H1 (cell line): ENCODE measurements at regions not wholly inside any gene's neighbourhood (a gene's known extent, or its start where the extent isn't known, plus 50 kb on each side); places are given as distances from the start of the nearest gene placed in this dataset.

Experiments
- TF ChIP-seq, protein P1 (sequence below): fragments of 300-600 bp; sonication (generic); IDR thresholded peaks from 2 replicates; pipeline ENCODE4 v1.7.1; 2012; ENCODE audit warnings: low read length, moderate library complexity, mild to moderate bottlenecking, inconsistent platforms; ENCODE audit not compliant: insufficient replicate concordance

DNA sequence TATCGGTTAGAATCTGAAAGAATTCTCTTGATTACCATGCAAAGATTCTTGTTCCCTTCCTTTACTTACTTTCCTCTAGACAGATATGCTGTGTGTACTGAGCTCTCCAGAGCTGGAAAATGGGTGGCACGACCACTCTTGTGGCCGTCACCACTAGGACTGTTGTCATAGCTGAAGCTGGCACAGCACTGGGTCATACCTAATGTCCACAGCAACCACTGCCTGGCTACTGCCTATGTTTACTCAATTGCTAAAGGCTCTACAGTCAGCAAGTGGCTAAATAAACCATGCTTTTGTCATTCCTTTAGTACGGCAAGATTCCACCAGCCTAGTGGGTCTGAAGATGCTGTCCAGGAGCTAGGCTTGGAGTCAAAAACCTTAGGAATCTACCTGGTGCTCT lies 1643.0 kb downstream of the OTOL1 start (continued):
- TF ChIP-seq, protein P1, sequence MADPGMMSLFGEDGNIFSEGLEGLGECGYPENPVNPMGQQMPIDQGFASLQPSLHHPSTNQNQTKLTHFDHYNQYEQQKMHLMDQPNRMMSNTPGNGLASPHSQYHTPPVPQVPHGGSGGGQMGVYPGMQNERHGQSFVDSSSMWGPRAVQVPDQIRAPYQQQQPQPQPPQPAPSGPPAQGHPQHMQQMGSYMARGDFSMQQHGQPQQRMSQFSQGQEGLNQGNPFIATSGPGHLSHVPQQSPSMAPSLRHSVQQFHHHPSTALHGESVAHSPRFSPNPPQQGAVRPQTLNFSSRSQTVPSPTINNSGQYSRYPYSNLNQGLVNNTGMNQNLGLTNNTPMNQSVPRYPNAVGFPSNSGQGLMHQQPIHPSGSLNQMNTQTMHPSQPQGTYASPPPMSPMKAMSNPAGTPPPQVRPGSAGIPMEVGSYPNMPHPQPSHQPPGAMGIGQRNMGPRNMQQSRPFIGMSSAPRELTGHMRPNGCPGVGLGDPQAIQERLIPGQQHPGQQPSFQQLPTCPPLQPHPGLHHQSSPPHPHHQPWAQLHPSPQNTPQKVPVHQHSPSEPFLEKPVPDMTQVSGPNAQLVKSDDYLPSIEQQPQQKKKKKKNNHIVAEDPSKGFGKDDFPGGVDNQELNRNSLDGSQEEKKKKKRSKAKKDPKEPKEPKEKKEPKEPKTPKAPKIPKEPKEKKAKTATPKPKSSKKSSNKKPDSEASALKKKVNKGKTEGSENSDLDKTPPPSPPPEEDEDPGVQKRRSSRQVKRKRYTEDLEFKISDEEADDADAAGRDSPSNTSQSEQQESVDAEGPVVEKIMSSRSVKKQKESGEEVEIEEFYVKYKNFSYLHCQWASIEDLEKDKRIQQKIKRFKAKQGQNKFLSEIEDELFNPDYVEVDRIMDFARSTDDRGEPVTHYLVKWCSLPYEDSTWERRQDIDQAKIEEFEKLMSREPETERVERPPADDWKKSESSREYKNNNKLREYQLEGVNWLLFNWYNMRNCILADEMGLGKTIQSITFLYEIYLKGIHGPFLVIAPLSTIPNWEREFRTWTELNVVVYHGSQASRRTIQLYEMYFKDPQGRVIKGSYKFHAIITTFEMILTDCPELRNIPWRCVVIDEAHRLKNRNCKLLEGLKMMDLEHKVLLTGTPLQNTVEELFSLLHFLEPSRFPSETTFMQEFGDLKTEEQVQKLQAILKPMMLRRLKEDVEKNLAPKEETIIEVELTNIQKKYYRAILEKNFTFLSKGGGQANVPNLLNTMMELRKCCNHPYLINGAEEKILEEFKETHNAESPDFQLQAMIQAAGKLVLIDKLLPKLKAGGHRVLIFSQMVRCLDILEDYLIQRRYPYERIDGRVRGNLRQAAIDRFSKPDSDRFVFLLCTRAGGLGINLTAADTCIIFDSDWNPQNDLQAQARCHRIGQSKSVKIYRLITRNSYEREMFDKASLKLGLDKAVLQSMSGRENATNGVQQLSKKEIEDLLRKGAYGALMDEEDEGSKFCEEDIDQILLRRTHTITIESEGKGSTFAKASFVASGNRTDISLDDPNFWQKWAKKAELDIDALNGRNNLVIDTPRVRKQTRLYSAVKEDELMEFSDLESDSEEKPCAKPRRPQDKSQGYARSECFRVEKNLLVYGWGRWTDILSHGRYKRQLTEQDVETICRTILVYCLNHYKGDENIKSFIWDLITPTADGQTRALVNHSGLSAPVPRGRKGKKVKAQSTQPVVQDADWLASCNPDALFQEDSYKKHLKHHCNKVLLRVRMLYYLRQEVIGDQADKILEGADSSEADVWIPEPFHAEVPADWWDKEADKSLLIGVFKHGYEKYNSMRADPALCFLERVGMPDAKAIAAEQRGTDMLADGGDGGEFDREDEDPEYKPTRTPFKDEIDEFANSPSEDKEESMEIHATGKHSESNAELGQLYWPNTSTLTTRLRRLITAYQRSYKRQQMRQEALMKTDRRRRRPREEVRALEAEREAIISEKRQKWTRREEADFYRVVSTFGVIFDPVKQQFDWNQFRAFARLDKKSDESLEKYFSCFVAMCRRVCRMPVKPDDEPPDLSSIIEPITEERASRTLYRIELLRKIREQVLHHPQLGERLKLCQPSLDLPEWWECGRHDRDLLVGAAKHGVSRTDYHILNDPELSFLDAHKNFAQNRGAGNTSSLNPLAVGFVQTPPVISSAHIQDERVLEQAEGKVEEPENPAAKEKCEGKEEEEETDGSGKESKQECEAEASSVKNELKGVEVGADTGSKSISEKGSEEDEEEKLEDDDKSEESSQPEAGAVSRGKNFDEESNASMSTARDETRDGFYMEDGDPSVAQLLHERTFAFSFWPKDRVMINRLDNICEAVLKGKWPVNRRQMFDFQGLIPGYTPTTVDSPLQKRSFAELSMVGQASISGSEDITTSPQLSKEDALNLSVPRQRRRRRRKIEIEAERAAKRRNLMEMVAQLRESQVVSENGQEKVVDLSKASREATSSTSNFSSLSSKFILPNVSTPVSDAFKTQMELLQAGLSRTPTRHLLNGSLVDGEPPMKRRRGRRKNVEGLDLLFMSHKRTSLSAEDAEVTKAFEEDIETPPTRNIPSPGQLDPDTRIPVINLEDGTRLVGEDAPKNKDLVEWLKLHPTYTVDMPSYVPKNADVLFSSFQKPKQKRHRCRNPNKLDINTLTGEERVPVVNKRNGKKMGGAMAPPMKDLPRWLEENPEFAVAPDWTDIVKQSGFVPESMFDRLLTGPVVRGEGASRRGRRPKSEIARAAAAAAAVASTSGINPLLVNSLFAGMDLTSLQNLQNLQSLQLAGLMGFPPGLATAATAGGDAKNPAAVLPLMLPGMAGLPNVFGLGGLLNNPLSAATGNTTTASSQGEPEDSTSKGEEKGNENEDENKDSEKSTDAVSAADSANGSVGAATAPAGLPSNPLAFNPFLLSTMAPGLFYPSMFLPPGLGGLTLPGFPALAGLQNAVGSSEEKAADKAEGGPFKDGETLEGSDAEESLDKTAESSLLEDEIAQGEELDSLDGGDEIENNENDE = no peak
